ENCODE measurements at regions not wholly inside any gene's neighbourhood (a gene's known extent, or its start where the extent isn't known, plus 50 kb on each side); places are given as distances from the start of the nearest gene placed in this dataset.

GRCh38 chr7:17126413-17127268 lies 171.8 kb upstream of the AHR start:
- DNase-seq, result no peak

DNA sequence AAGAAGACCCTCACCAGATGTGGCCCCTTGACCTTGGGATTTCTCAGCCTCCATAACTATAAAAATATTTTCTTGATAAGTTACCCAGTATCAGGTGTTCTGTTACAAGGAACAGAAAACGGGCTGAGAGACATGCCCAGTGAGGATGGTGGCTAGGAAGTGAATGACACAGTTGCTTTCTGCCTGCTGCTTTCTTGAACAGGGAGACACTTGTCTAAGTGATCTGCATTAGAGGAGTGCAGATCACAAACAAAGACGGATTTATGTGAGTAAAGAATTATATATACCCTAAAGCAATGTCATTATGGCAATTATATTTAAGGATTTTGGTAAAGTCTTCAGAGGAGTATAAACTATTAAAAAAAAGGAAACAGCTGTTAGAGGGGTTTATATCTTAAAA lies 169.2 kb upstream of the AHR start:
- H3K4me1 ChIP-seq, result no peaks in the 10 kb centered on the region
- intact Hi-C loops (cut with DNase I; ENCODE audit: low total_unique reads), result no loop called here
- H3K9me3 ChIP-seq, result no peaks in the 10 kb centered on the region
- H3K27me3 ChIP-seq, result no peaks in the 10 kb centered on the region
- H3K27ac ChIP-seq, result no peak overlapping the region
- no peak for DNase-seq
- no peaks in the 10 kb centered on the region for H3K36me3 ChIP-seq
- TF ChIP-seq, protein P1, sequence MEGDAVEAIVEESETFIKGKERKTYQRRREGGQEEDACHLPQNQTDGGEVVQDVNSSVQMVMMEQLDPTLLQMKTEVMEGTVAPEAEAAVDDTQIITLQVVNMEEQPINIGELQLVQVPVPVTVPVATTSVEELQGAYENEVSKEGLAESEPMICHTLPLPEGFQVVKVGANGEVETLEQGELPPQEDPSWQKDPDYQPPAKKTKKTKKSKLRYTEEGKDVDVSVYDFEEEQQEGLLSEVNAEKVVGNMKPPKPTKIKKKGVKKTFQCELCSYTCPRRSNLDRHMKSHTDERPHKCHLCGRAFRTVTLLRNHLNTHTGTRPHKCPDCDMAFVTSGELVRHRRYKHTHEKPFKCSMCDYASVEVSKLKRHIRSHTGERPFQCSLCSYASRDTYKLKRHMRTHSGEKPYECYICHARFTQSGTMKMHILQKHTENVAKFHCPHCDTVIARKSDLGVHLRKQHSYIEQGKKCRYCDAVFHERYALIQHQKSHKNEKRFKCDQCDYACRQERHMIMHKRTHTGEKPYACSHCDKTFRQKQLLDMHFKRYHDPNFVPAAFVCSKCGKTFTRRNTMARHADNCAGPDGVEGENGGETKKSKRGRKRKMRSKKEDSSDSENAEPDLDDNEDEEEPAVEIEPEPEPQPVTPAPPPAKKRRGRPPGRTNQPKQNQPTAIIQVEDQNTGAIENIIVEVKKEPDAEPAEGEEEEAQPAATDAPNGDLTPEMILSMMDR (IDR thresholded peaks at IDR 0.05), result no peak
- H3K4me3 ChIP-seq, result no peak overlapping the region

More at GRCh38 chr7:17126413-17127268, 171.8 kb upstream of the AHR start:
- no peaks in the 10 kb centered on the region for H3K9me3 ChIP-seq
- H3K4me3 ChIP-seq, result no peak overlapping the region
- TF ChIP-seq, protein P1 (IDR thresholded peaks at IDR 0.05), result no peak
- H3K36me3 ChIP-seq, result no peaks in the 10 kb centered on the region
- H3K27ac ChIP-seq, result no peak overlapping the region
- intact Hi-C loops (cut with DNase I; ENCODE audit: low total_unique reads), result no loop called here
- H3K27me3 ChIP-seq, result no peaks in the 10 kb centered on the region
- H3K4me1 ChIP-seq, result no peaks in the 10 kb centered on the region

DNA sequence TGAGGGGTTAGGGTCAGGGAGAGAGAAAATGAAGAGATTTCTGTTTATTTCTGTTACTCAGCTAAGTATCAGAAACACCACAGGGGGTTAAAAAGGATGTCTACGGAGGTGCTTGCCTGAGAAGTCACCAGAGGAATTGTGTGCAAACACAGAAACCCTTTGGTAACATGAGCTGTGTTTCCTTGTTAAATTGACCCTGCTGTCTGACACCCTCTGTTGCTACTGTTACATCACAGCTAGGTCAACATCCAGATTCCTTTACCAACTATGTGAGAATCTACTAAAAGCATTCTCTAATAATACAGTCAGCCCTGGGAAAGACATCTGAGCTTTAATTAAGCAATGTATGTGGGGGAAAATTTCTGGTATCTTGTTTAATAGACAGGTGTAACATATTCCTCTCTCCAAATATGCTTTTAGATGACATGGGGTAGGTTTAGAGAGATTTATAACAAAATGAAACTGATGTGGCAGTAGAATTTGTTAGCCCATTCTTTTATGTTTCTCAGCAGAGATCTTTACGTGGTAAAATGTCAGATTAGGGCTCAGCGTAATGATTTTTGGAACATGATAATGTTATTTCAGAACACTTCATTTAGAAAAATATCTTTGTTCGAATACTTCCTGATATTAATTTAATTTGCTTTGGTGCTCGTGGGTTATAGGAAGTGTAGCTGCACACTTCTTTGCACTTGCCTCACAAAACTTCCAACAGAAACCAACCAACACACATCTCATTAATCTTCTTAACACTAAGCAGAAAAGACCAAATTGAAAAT lies 168.0 kb upstream of the AHR start:
- no peak for DNase-seq
- intact Hi-C loops (cut with DNase I; ENCODE audit: low total_unique reads), result no loop called here
- H3K27ac ChIP-seq, result no peak overlapping the region

DNA sequence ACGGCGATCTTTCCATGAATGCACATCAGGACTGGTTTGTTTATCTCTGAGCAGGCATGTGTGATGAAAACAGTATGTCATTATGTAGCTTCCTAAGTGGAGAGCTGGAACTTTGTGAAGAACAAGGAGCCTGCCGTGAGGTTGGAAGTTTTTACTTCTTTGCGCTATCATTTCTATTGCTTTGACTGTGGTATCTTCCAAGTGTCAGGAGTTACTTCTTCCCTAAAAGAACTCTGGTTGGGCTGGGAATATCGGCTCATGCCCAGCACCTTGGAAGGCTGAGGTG lies 167.4 kb upstream of the AHR start:
- no peak overlapping the region for H3K4me3 ChIP-seq
- H3K27ac ChIP-seq, result no peak overlapping the region
- intact Hi-C loops (cut with DNase I; ENCODE audit: low total_unique reads), result no loop called here
- DNase-seq, result no peak
- TF ChIP-seq, protein P1 (IDR thresholded peaks at IDR 0.05), result no peak
- H3K4me1 ChIP-seq, result no peaks in the 10 kb centered on the region
- no peaks in the 10 kb centered on the region for H3K36me3 ChIP-seq
- H3K27me3 ChIP-seq, result no peaks in the 10 kb centered on the region
- no peaks in the 10 kb centered on the region for H3K9me3 ChIP-seq

More for the DNA sequence above, 168.0 kb upstream of the AHR start:
- Histone ChIP-seq H3K36me3 (no peaks in the 10 kb centered on the region), H3K9me3 (no peaks in the 10 kb centered on the region), H3K4me1 (no peaks in the 10 kb centered on the region), H3K4me3 (no peak overlapping the region), H3K27me3 (no peaks in the 10 kb centered on the region)
- TF ChIP-seq, protein P1 (IDR thresholded peaks at IDR 0.05), result no peak

DNA sequence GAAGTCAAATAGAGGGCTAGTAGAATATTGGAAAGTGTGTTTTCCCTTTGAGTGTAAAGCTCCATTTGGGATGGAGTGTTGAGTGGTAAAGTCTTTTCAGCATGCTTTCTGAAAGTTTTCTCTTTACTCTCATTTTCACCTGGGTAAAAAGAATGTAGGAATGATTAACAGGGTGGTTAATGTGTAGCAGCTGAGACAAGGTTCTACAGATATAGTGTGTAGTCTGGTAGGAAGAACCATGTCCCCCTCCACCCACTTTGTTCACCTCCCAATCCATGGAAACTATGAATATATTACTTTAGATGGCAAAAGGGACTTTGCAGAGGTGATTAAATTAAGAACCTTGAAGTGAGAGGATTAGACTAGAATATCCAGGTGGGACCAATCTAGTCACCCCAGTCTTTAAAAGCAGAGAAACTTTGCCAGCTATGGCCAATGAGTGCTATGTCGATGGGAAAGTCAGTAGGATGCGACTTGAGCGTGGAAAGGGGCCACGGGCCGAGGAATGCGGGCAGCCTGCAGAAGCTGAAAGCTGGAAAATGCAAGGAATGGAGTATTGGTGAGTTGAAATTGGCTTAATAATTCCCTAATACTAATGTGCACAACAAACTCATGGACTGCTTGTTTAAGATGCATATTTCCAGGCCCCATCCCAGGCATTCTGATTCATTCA lies 166.3 kb upstream of the AHR start:
- H3K4me1 ChIP-seq, result no peaks in the 10 kb centered on the region
- H3K4me3 ChIP-seq, result no peak overlapping the region
- intact Hi-C loops (cut with DNase I; ENCODE audit: low total_unique reads), result no loop called here
- H3K36me3 ChIP-seq, result no peaks in the 10 kb centered on the region
- TF ChIP-seq, protein P1 (IDR thresholded peaks at IDR 0.05), result no peak
- no peak overlapping the region for H3K27ac ChIP-seq
- no peak for DNase-seq
- no peaks in the 10 kb centered on the region for H3K9me3 ChIP-seq
- no peaks in the 10 kb centered on the region for H3K27me3 ChIP-seq

Data from tibial artery (tissue), 4 donors.